ENCODE measurements at regions not wholly inside any gene's neighbourhood (a gene's known extent, or its start where the extent isn't known, plus 50 kb on each side); places are given as distances from the start of the nearest gene placed in this dataset.

- Histone ChIP-seq H3K27ac (no peak overlapping the region), H3K9me3 (no peaks in the 10 kb centered on the region), H3K4me1 (no peaks in the 10 kb centered on the region), H3K4me3 (no peak overlapping the region), H3K36me3 (no peaks in the 10 kb centered on the region), H3K27me3 (no peaks in the 10 kb centered on the region)
- ATAC-seq: no peak
- no peak for DNase-seq
- TF ChIP-seq CTCF (IDR thresholded peaks at IDR 0.05): no peak
- intact Hi-C loops (cut with DNase I): no loop called here
These were observed 249.5 kb downstream of the PHLDA1 start for GRCh38 chr12:75782069-75782581.

- H3K4me3 ChIP-seq: no peak overlapping the region
- H3K36me3 ChIP-seq: no peaks in the 10 kb centered on the region
- TF ChIP-seq CTCF (IDR thresholded peaks at IDR 0.05): no peak
- ATAC-seq: no peak
- no peak for DNase-seq
- H3K27ac ChIP-seq: no peak overlapping the region
- H3K27me3 ChIP-seq: no peaks in the 10 kb centered on the region
- intact Hi-C loops (cut with DNase I): no loop called here
- no peaks in the 10 kb centered on the region for H3K4me1 ChIP-seq
- H3K9me3 ChIP-seq: no peaks in the 10 kb centered on the region
These were observed 250.0 kb downstream of the PHLDA1 start for GRCh38 chr12:75781532-75782046.

GRCh38 chr12:75779891-75780496, 251.6 kb downstream of the PHLDA1 start:
- no peaks in the 10 kb centered on the region for H3K4me1 ChIP-seq
- ATAC-seq: no peak
- intact Hi-C loops (cut with DNase I): no loop called here

GRCh38 chr12:75774261-75775052, 257.1 kb downstream of the PHLDA1 start:
- intact Hi-C loops (cut with DNase I): no loop called here
- Histone ChIP-seq H3K27me3 (no peaks in the 10 kb centered on the region), H3K4me1 (no peaks in the 10 kb centered on the region), H3K27ac (no peak overlapping the region), H3K4me3 (no peak overlapping the region), H3K36me3 (no peaks in the 10 kb centered on the region), H3K9me3 (no peaks in the 10 kb centered on the region)
- ATAC-seq (no peak), DNase-seq (no peak)
- TF ChIP-seq CTCF (IDR thresholded peaks at IDR 0.05): no peak

More at GRCh38 chr12:75779891-75780496, 251.6 kb downstream of the PHLDA1 start:
- no peak overlapping the region for H3K4me3 ChIP-seq
- no peaks in the 10 kb centered on the region for H3K9me3 ChIP-seq
- DNase-seq: no peak
- TF ChIP-seq CTCF (IDR thresholded peaks at IDR 0.05): no peak
- H3K36me3 ChIP-seq: no peaks in the 10 kb centered on the region
- H3K27me3 ChIP-seq: no peaks in the 10 kb centered on the region
- no peak overlapping the region for H3K27ac ChIP-seq

- H3K4me3 ChIP-seq: no peak overlapping the region
- H3K36me3 ChIP-seq: no peaks in the 10 kb centered on the region
- no peaks in the 10 kb centered on the region for H3K9me3 ChIP-seq
- no peak for TF ChIP-seq CTCF (IDR thresholded peaks at IDR 0.05)
- no peaks in the 10 kb centered on the region for H3K27me3 ChIP-seq
- no peaks in the 10 kb centered on the region for H3K4me1 ChIP-seq
- ATAC-seq: no peak
- no peak for DNase-seq
- intact Hi-C loops (cut with DNase I): no loop called here
- H3K27ac ChIP-seq: no peak overlapping the region
These were observed 258.2 kb downstream of the PHLDA1 start for GRCh38 chr12:75773377-75773776.
